ENCODE measurements at regions not wholly inside any gene's neighbourhood (a gene's known extent, or its start where the extent isn't known, plus 50 kb on each side); places are given as distances from the start of the nearest gene placed in this dataset.

GRCh38 chr16:72501739-72502593 lies 330.0 kb upstream of the PMFBP1 start:
- DNase-seq, result peak; percentile 73 to 78

- DNase-seq, result peak in 1 of 2 experiments; percentile 8
These were observed 328.6 kb upstream of the PMFBP1 start for GRCh38 chr16:72500545-72500944.

- DNase-seq, result no peak
These were observed 321.9 kb upstream of the PMFBP1 start for GRCh38 chr16:72493716-72494415.

- no peak for DNase-seq
These were observed 315.3 kb upstream of the PMFBP1 start for GRCh38 chr16:72487283-72487682.

- no peak for DNase-seq
These were observed 310.7 kb upstream of the PMFBP1 start for GRCh38 chr16:72482695-72483094.

GRCh38 chr16:72481419-72481818 lies 309.5 kb upstream of the PMFBP1 start:
- no peak for DNase-seq

GRCh38 chr16:72480911-72481310 lies 309.0 kb upstream of the PMFBP1 start:
- DNase-seq, result no peak

- DNase-seq, result no peak
These were observed 303.7 kb upstream of the PMFBP1 start for GRCh38 chr16:72475688-72476087.

- DNase-seq, result no peak
These were observed 302.7 kb upstream of the PMFBP1 start for GRCh38 chr16:72474501-72475123.

GRCh38 chr16:72473631-72474030 lies 301.7 kb upstream of the PMFBP1 start:
- no peak for DNase-seq

GRCh38 chr16:72471317-72471924 lies 299.5 kb upstream of the PMFBP1 start:
- no peak for DNase-seq

GRCh38 chr16:72470541-72470940 lies 298.6 kb upstream of the PMFBP1 start:
- DNase-seq, result no peak

GRCh38 chr16:72469932-72470331 lies 298.0 kb upstream of the PMFBP1 start:
- no peak for DNase-seq

GRCh38 chr16:72468582-72468981 lies 296.6 kb upstream of the PMFBP1 start:
- no peak for DNase-seq

GRCh38 chr16:72467157-72467759 lies 295.3 kb upstream of the PMFBP1 start:
- DNase-seq, result peak in 1 of 2 experiments; percentile 65

GRCh38 chr16:72464597-72465368 lies 292.8 kb upstream of the PMFBP1 start:
- DNase-seq, result no peak

- no peak for DNase-seq
These were observed 292.1 kb upstream of the PMFBP1 start for GRCh38 chr16:72464052-72464451.

- DNase-seq, result no peak
These were observed 286.1 kb upstream of the PMFBP1 start for GRCh38 chr16:72458035-72458434.

- no peak for DNase-seq
These were observed 285.4 kb upstream of the PMFBP1 start for GRCh38 chr16:72457243-72457940.

- DNase-seq, result peak in 1 of 2 experiments; percentile 2
These were observed 284.0 kb upstream of the PMFBP1 start for GRCh38 chr16:72455743-72456659.

Data from NCI-H524 (cell line).